Gastroesophageal sphincter (tissue), 4 donors: ENCODE measurements at regions not wholly inside any gene's neighbourhood (a gene's known extent, or its start where the extent isn't known, plus 50 kb on each side); places are given as distances from the start of the nearest gene placed in this dataset.

ENCODE experiments used
- ATAC-seq: fragments of 150-250 bp; one replicate; pipeline ENCODE4 v1.9.1; 2016; ENCODE audit warnings: mild to moderate bottlenecking, moderate library complexity
- H3K27ac ChIP-seq, 4 donors: fragments of 200-600 bp; sonication (generic) in 3 of 4; 1 replicate in 3 of 4; 2 replicates in 1 of 4; pipeline ENCODE4 v1.5.1; 2016 to 2019
- H3K27me3 ChIP-seq: fragments of 200-600 bp; sonication (generic); one replicate; pipeline ENCODE4 v1.5.1; 2019
- H3K36me3 ChIP-seq, 2 donors: fragments of 200-600 bp; sonication (generic); one replicate each; pipeline ENCODE4 v1.5.1; 2019; ENCODE audit warnings: control low read depth in 1 of 2
- H3K4me1 ChIP-seq, 3 donors: fragments of 200-600 bp; sonication (generic); 1 replicate in 2 of 3; 2 replicates in 1 of 3; pipeline ENCODE4 v1.5.1; 2016 to 2019; ENCODE audit warnings: control low read depth in 2 of 3
- H3K4me3 ChIP-seq, 2 donors: fragments of 200-600 bp; sonication (generic); one replicate each; pipeline ENCODE4 v1.5.1; 2019; ENCODE audit warnings: mild to moderate bottlenecking in 1 of 2, moderate library complexity in 1 of 2
- H3K9me3 ChIP-seq, 3 donors: fragments of 200-600 bp; sonication (generic); one replicate each; pipeline ENCODE4 v1.5.1; 2017 to 2019; ENCODE audit warnings: control low read depth in 2 of 3
- CTCF ChIP-seq, 4 experiments: fragments of 200-600 bp in 2 of 4; fragments of 450-650 bp in 2 of 4; sonication (generic) in 1 of 4; IDR thresholded peaks; one replicate each; pipeline ENCODE4 v1.5.1; 2017 to 2019; ENCODE audit warnings: antibody characterized with exemption in 4 of 4, mild to moderate bottlenecking in 2 of 4, moderate library complexity in 2 of 4
- EP300 ChIP-seq: sonication (generic); formaldehyde crosslinking; IDR thresholded peaks from one replicate; pipeline ENCODE4 v1.6.1; 2017; ENCODE audit warnings: antibody characterized with exemption, mild to moderate bottlenecking
- POLR2A ChIP-seq, 2 donors: fragments of 450-650 bp; IDR thresholded peaks; one replicate each; pipeline ENCODE4 v1.6.1; 2017; ENCODE audit warnings: antibody characterized with exemption in 2 of 2, mild to moderate bottlenecking in 2 of 2, moderate library complexity in 1 of 2
- POLR2AphosphoS5 ChIP-seq: sonication (generic); formaldehyde crosslinking; IDR thresholded peaks from one replicate; pipeline ENCODE4 v1.6.1; 2017; ENCODE audit warnings: antibody characterized with exemption
- WGBS, 2 donors: methylation state at CpG; one replicate each; pipeline ENCODE4 v1.1.5; 2018; ENCODE audit warnings: low coverage in 1 of 2; 5-methylcytosine and 5-hydroxymethylcytosine counted together

- 7 to 53% methylated on average over 9 to 12 of the region's 23 CpGs for WGBS, 2 donors
- peaks cover 58% of the 10 kb centered on the region for H3K27me3 ChIP-seq
Measured at GRCh38 chr1:157279138-157279801, 141.1 kb upstream of the ETV3 start.

DNA sequence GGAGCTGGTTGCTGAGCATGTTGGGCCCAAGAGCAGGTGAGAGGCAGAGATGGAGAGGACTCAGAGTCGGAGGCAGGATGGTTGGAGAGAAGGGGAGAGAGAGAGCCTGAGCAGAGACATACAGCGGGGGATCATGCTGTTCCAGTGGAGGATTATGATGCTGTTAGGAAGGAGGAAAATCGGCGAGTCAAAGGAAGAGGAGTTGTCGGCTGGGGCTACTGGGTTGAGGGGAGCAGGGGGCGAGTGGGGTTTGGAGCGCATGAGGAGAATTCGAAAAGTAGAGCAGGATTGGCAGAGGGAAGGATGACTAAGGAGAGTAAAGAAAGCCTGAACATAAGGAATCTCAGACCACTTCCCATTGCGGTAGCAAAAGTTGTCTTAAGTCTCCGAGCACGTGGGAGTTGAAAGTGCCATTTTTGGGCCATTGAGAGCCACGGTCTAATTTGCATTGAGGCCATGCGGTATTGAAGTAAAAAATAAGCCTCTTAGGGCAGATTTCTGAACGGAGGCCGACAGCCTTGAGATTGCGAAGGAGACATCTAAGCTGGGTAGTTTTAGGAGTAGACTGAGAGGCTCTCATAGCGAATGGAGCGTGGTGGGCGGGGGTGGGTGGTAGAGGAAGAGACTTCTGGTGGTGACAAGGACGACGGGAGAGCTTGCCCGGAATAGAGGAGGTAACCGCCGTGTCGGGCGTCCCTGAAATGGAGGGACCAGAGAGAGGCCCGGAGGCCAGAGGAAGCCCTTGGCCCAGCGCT lies 140.4 kb upstream of the ETV3 start:
- TF ChIP-seq POLR2AphosphoS5 = no peak
- Histone ChIP-seq H3K4me1 (no peaks in the 10 kb centered on the region), H3K9me3 (no peaks in the 10 kb centered on the region), H3K36me3 (no peaks in the 10 kb centered on the region), H3K4me3 (no peak overlapping the region), H3K27me3 (peaks cover 66% of the 10 kb centered on the region), H3K27ac (no peak overlapping the region)
- ATAC-seq = no peak
- 63 to 80% methylated on average over 11 to 23 of the region's 28 CpGs for WGBS, 2 donors

More at GRCh38 chr1:157279138-157279801, 141.1 kb upstream of the ETV3 start:
- H3K4me3 ChIP-seq = no peak overlapping the region
- TF ChIP-seq EP300 (no peak), POLR2AphosphoS5 (no peak), POLR2A (IDR thresholded peaks at IDR 0.05) (no peak), CTCF (IDR thresholded peaks at IDR 0.05) (no peak)
- H3K36me3 ChIP-seq = no peaks in the 10 kb centered on the region
- H3K9me3 ChIP-seq = no peaks in the 10 kb centered on the region
- no peak overlapping the region for H3K27ac ChIP-seq
- no peak for ATAC-seq
- H3K4me1 ChIP-seq = no peaks in the 10 kb centered on the region

DNA sequence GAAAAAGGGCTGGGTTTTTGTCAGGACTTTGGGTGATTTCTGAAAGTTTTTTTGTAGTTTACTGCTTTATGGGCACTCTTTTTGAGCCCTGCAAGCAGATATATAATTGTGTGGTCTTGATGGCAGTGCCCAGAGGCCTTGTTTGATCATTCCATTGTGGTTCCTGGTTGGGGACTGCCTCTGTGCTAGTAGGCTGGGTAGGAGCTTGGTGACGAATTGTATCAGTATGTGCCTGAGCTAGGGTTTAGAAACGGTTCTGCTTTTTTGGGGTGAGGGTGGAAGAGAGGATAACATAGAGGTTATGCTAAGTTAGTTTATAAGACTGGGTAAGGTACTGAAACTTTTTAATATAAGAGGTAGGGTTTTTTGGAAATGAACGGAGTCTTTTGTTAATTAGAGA lies 139.7 kb upstream of the ETV3 start:
- Histone ChIP-seq H3K9me3 (no peaks in the 10 kb centered on the region), H3K4me3 (no peak overlapping the region), H3K4me1 (no peaks in the 10 kb centered on the region), H3K36me3 (no peaks in the 10 kb centered on the region), H3K27me3 (peaks cover 72% of the 10 kb centered on the region), H3K27ac (no peak overlapping the region)
- 50 to 63% methylated on average over 1 to 3 of the region's 3 CpGs for WGBS, 2 donors
- no peak for TF ChIP-seq EP300
- no peak for TF ChIP-seq POLR2AphosphoS5
- no peak for TF ChIP-seq POLR2A (IDR thresholded peaks at IDR 0.05)
- TF ChIP-seq CTCF (IDR thresholded peaks at IDR 0.05) = no peak
- no peak for ATAC-seq

GRCh38 chr1:157277281-157277680 lies 139.1 kb upstream of the ETV3 start:
- Histone ChIP-seq H3K27ac (no peak overlapping the region), H3K4me3 (no peak overlapping the region), H3K9me3 (no peaks in the 10 kb centered on the region), H3K36me3 (no peaks in the 10 kb centered on the region), H3K27me3 (peaks cover 72% of the 10 kb centered on the region), H3K4me1 (no peaks in the 10 kb centered on the region)
- 91 to 93% methylated on average over 6 to 10 of the region's 10 CpGs for WGBS, 2 donors
- ATAC-seq = no peak
- no peak for TF ChIP-seq POLR2AphosphoS5
- TF ChIP-seq CTCF (IDR thresholded peaks at IDR 0.05) = no peak
- no peak for TF ChIP-seq POLR2A (IDR thresholded peaks at IDR 0.05)
- TF ChIP-seq EP300 = no peak

DNA sequence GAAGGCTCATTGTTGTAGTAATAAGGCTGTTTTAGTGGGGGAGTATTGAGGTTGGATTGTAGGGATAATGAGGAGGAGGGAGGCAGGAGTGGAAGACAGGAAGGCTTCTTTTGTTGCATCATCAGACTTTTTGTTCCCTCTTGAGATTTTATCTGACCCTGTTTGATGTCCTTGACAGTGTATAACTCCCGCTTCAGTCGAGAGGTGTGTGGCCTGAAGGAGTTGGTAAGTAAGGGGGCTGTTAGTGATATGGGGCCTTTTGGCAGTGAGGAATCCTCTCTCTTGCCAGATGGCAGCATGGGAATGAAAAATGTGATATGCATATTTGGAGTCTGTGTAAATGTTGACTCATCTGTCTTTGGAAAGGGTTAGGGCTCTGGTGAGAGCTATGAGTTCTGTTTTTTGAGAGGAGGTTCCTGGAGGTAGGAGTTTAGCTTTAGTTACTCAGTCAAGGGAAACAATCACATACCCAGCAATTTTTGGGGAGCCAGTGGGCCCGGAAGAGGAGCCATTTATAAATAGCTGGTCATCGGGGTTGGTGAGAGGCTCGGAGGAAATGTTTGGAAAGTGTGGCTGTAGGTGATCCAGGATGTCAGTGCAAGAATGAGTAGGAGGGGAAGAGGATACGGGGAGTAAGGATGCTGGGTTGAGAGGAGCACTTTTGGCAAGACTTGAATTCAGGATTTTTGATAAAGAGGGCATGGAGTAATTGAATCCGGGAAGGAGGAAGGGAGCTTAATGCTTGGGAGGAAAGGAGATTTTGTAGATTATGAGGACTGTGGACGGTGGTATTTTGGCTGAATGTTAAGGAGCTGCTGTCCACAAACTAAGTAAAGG lies 136.7 kb upstream of the ETV3 start:
- TF ChIP-seq POLR2A (IDR thresholded peaks at IDR 0.05) (no peak), POLR2AphosphoS5 (no peak), CTCF (IDR thresholded peaks at IDR 0.05) (no peak)
- 37 to 43% methylated on average over 8 of the region's 8 CpGs for whole genome bisulfite sequencing, 2 donors
- Histone ChIP-seq H3K36me3 (no peaks in the 10 kb centered on the region), H3K9me3 (no peaks in the 10 kb centered on the region), H3K27ac (no peak overlapping the region), H3K4me3 (no peak overlapping the region), H3K4me1 (no peaks in the 10 kb centered on the region), H3K27me3 (peaks cover 65% of the 10 kb centered on the region)
- ATAC-seq = no peak
